Sigmoid colon (tissue), 6 donors: ENCODE measurements at regions not wholly inside any gene's neighbourhood (a gene's known extent, or its start where the extent isn't known, plus 50 kb on each side); places are given as distances from the start of the nearest gene placed in this dataset.

ENCODE experiments used
- DNase-seq: peaks from one replicate; pipeline ENCODE4 v3.0.0-alpha.2; 2019
- H3K27ac ChIP-seq, 4 donors: fragments of 200-600 bp; sonication (generic); one replicate each; pipeline ENCODE4 v1.5.1; 2016 to 2019; ENCODE audit warnings: mild to moderate bottlenecking in 1 of 4
- H3K27me3 ChIP-seq, 3 donors: fragments of 200-600 bp; sonication (generic); one replicate each; pipeline ENCODE4 v1.5.1; 2019; ENCODE audit warnings: mild to moderate bottlenecking in 1 of 3
- H3K36me3 ChIP-seq, 4 donors: fragments of 200-600 bp; sonication (generic); one replicate each; pipeline ENCODE4 v1.5.1; 2016 to 2019
- H3K4me1 ChIP-seq, 4 donors: fragments of 200-600 bp; sonication (generic); one replicate each; pipeline ENCODE4 v1.5.1; 2017 to 2019
- H3K4me3 ChIP-seq, 4 donors: fragments of 200-600 bp; sonication (generic); one replicate each; pipeline ENCODE4 v1.5.1; 2017 to 2019; ENCODE audit warnings: mild to moderate bottlenecking in 2 of 4, moderate library complexity in 1 of 4
- H3K9me3 ChIP-seq, 4 donors: fragments of 200-600 bp in 3 of 4; sonication (generic) in 3 of 4; one replicate each; pipeline versions ENCODE4 v1.5.1 to v1.6.1; 2013 to 2019
- EP300 ChIP-seq, 4 donors: sonication (generic); formaldehyde crosslinking; IDR thresholded peaks; one replicate each; pipeline ENCODE4 v1.6.1; 2017; ENCODE audit warnings: antibody characterized with exemption in 4 of 4
- POLR2A ChIP-seq, 2 donors: fragments of 450-650 bp; IDR thresholded peaks; one replicate each; pipeline ENCODE4 v1.6.1; 2016; ENCODE audit warnings: antibody characterized with exemption in 2 of 2, mild to moderate bottlenecking in 2 of 2, moderate library complexity in 2 of 2
- POLR2AphosphoS5 ChIP-seq, 4 donors: sonication (generic); formaldehyde crosslinking; IDR thresholded peaks; one replicate each; pipeline ENCODE4 v1.6.1; 2017; ENCODE audit warnings: antibody characterized with exemption in 4 of 4
- WGBS, 2 donors: extraction: QIAGEN DNeasy Blood & Tissue Kit; methylation state at CpG; one replicate each; pipeline ENCODE4 v1.1.7; 2013; 5-methylcytosine and 5-hydroxymethylcytosine counted together
- intact Hi-C: fragments of 100-400 bp; cut with DNase I; formaldehyde crosslinking; loops from one replicate; pipeline ENCODE4 v1.15.1; 2023
- TF ChIP-seq, protein P1 (sequence below), 4 experiments: fragments of 450-650 bp in 3 of 4; fragments of 200-600 bp in 1 of 4; IDR thresholded peaks; one replicate each; pipeline ENCODE4 v1.5.1; 2016 to 2019; ENCODE audit warnings: antibody characterized with exemption in 4 of 4, mild to moderate bottlenecking in 3 of 4, moderate library complexity in 2 of 4
- donor health status: healthy with polysubstance abuse.
- donor health status: healthy.

DNA sequence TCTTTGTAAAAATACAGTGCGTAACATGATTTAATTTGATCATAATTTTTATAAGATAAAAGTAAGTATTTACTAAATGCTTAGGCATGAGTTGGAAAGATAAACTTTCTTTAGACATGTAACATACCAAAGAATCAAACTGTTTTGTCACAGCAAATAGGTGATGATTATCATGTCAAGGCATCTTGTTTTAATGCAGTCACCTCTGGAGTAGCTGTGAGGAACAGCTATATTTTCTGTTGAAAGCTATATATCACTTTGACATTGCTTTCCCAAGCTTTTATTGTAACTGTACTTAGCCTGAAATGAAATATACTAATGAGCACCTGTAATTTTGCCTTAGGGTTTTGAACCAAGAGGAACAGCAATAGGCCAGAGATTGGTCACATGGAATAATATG lies 151.9 kb downstream of the TLR5 start:
- Histone ChIP-seq H3K4me3 (no peak overlapping the region), H3K27ac (no peak overlapping the region), H3K36me3 (peaks cover 0 to 28% (median 2%) of the 10 kb centered on the region in 4 donors), H3K27me3 (no peaks in the 10 kb centered on the region), H3K4me1 (peaks cover 0 to 11% (median 2%) of the 10 kb centered on the region in 4 donors), H3K9me3 (no peaks in the 10 kb centered on the region)
- no peak for DNase-seq
- TF ChIP-seq POLR2A (IDR thresholded peaks at IDR 0.05) (no peak), EP300 (IDR thresholded peaks at IDR 0.05) (no peak), POLR2AphosphoS5 (IDR thresholded peaks at IDR 0.05) (no peak)
- TF ChIP-seq, protein P1, sequence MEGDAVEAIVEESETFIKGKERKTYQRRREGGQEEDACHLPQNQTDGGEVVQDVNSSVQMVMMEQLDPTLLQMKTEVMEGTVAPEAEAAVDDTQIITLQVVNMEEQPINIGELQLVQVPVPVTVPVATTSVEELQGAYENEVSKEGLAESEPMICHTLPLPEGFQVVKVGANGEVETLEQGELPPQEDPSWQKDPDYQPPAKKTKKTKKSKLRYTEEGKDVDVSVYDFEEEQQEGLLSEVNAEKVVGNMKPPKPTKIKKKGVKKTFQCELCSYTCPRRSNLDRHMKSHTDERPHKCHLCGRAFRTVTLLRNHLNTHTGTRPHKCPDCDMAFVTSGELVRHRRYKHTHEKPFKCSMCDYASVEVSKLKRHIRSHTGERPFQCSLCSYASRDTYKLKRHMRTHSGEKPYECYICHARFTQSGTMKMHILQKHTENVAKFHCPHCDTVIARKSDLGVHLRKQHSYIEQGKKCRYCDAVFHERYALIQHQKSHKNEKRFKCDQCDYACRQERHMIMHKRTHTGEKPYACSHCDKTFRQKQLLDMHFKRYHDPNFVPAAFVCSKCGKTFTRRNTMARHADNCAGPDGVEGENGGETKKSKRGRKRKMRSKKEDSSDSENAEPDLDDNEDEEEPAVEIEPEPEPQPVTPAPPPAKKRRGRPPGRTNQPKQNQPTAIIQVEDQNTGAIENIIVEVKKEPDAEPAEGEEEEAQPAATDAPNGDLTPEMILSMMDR (IDR thresholded peaks at IDR 0.05), result no peak
- WGBS, 2 donors, result 96 to 98% methylated on average over 1 of the region's 1 CpG
- intact Hi-C loops, result no loop called here

DNA sequence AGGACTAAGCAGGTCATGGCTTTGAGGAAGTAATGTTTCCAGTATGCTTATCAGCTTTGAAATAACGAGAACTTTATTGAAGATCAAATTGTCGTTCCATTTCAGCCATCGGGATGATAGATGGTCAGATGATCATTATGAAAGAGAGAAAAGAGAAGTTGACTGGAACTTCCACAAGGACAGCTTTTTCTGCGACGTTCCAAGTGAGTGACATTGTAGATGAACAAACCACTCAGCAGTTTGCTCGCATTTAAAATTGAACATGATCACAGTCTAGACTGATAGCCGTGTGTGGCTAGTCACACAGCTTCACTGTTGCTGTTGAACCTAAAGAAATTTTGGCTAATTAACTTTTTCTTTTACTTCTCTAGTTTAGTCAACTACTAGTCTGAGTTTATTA lies 151.1 kb downstream of the TLR5 start:
- no peak for TF ChIP-seq EP300 (IDR thresholded peaks at IDR 0.05)
- no peak for TF ChIP-seq POLR2A (IDR thresholded peaks at IDR 0.05)
- no peak for TF ChIP-seq POLR2AphosphoS5 (IDR thresholded peaks at IDR 0.05)
- TF ChIP-seq, protein P1 (IDR thresholded peaks at IDR 0.05), result no peak
- no peak for DNase-seq
- H3K9me3 ChIP-seq, result no peaks in the 10 kb centered on the region
- H3K27me3 ChIP-seq, result no peaks in the 10 kb centered on the region
- H3K4me1 ChIP-seq, result peaks cover 0 to 6% (median 0%) of the 10 kb centered on the region in 4 donors
- intact Hi-C loops, result no loop called here
- 92 to 94% methylated on average over 7 of the region's 7 CpGs for whole genome bisulfite sequencing, 2 donors
- H3K27ac ChIP-seq, result no peak overlapping the region
- H3K36me3 ChIP-seq, result peaks cover 0 to 32% (median 2%) of the 10 kb centered on the region in 4 donors
- no peak overlapping the region for H3K4me3 ChIP-seq

DNA sequence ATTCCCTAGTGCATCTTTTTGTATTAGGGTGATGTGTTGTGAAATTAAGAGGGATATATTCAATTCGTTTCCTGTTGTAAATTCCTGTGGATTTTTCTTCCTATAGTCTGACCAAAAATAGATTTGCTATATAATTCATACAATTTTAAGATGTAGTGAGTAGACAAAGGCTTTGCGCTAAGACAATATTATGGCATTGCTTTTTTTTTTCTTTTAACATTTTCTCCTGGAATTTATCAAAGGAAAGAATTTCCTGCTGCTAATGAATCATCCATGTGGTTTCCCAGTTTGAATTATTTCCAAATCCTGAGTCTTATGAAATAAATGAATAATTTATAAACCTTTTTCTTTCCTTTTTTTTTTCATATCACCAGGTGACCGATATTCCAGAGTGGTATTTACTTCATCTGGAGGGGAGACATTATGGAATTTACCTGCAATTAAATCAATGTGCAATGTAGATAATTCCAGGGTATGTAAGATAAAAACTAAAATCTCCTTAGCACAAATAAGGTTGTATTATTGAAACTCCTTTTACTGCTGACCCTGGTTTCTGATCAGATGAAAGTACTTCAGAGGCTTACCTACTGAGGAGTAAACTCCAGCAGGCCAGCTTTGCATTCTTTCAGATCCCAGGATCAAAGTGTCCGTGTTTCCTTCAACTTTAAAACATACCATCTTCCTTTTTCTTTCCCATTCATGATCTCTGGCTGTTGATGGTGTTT lies 148.4 kb downstream of the TLR5 start:
- TF ChIP-seq EP300 (IDR thresholded peaks at IDR 0.05) (no peak), POLR2AphosphoS5 (IDR thresholded peaks at IDR 0.05) (no peak), POLR2A (IDR thresholded peaks at IDR 0.05) (no peak)
- TF ChIP-seq, protein P1 (IDR thresholded peaks at IDR 0.05), result no peak
- intact Hi-C loops, result no loop called here
- Histone ChIP-seq H3K36me3 (peaks cover 0 to 40% (median 2%) of the 10 kb centered on the region in 4 donors), H3K4me1 (peaks cover 0 to 6% (median 0%) of the 10 kb centered on the region in 4 donors), H3K9me3 (no peaks in the 10 kb centered on the region), H3K4me3 (no peak overlapping the region), H3K27me3 (no peaks in the 10 kb centered on the region), H3K27ac (peak overlapping the region in 2 of 4 donors; percentile 32 to 44)
- DNase-seq, result no peak
- WGBS, 2 donors, result 89 to 94% methylated on average over 4 of the region's 4 CpGs

DNA sequence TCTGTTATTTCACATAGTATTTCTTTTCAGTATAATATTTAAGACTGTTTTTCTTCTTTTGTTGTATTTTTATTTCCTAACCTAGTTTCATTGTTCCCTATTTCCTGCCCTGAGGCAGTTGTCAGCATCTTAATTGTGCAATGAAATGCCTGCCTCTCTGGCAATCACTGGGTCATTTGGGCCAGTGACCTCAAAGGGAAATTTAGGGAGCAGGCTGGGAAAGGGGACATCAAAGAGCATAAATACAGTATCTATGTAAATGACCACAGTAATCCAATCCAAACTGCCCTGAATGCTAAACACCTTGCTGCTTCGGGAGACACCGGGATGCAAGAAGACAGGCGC lies 147.8 kb downstream of the TLR5 start:
- Histone ChIP-seq H3K27ac (peak overlapping the region in 2 of 4 donors; percentile 32 to 44), H3K9me3 (no peaks in the 10 kb centered on the region), H3K36me3 (peaks cover 0 to 40% (median 2%) of the 10 kb centered on the region in 4 donors), H3K27me3 (no peaks in the 10 kb centered on the region), H3K4me3 (no peak overlapping the region), H3K4me1 (peaks cover 0 to 6% (median 0%) of the 10 kb centered on the region in 4 donors)
- 95% methylated on average over 3 of the region's 3 CpGs for whole genome bisulfite sequencing, 2 donors
- TF ChIP-seq POLR2A (IDR thresholded peaks at IDR 0.05) (no peak), POLR2AphosphoS5 (IDR thresholded peaks at IDR 0.05) (no peak), EP300 (IDR thresholded peaks at IDR 0.05) (no peak)
- TF ChIP-seq, protein P1 (IDR thresholded peaks at IDR 0.05), result no peak
- intact Hi-C loops, result no loop called here
- DNase-seq, result no peak
